Heart right ventricle (tissue), 16 donors: ENCODE measurements at regions not wholly inside any gene's neighbourhood (a gene's known extent, or its start where the extent isn't known, plus 50 kb on each side); places are given as distances from the start of the nearest gene placed in this dataset.

Experiments used
- ATAC-seq, 8 donors: fragments of 200-7000 bp; cut with Tn5 transposase; one replicate each; pipeline ENCODE4 v1.9.1; 2020; ENCODE audit warnings: mild to moderate bottlenecking in 8 of 8, moderate library complexity in 8 of 8, moderate number of reproducible peaks in 1 of 8
- DNase-seq, 2 donors: peaks; one replicate each; pipeline ENCODE4 v3.0.0-alpha.2; 2020
- H3K27ac ChIP-seq, 10 donors: fragments of 200-600 bp; sonication (generic) in 2 of 10; one replicate each; pipeline versions ENCODE4 v1.5.0 to v1.8.0; 2020 to 2022; ENCODE audit warnings: mild to moderate bottlenecking in 3 of 10
- H3K27me3 ChIP-seq, 7 donors: fragments of 200-600 bp; one replicate each; pipeline ENCODE4 v1.8.0; 2021 to 2022; ENCODE audit warnings: mild to moderate bottlenecking in 2 of 7
- H3K36me3 ChIP-seq, 9 donors: fragments of 200-600 bp; sonication (generic) in 1 of 9; one replicate each; pipeline versions ENCODE4 v1.5.0 to v1.8.0; 2020 to 2022; ENCODE audit warnings: mild to moderate bottlenecking in 2 of 9
- H3K4me1 ChIP-seq, 9 donors: fragments of 200-600 bp; sonication (generic) in 1 of 9; one replicate each; pipeline versions ENCODE4 v1.5.0 to v1.8.0; 2020 to 2022; ENCODE audit warnings: mild to moderate bottlenecking in 4 of 9
- H3K4me3 ChIP-seq, 10 donors: fragments of 200-600 bp; sonication (generic) in 2 of 10; one replicate each; pipeline versions ENCODE4 v1.5.0 to v1.8.0; 2020 to 2022; ENCODE audit warnings: mild to moderate bottlenecking in 7 of 10, moderate library complexity in 2 of 10
- H3K9me3 ChIP-seq, 11 donors: fragments of 200-600 bp in 10 of 11; sonication (generic) in 2 of 11; one replicate each; pipeline versions ENCODE4 v1.5.0 to v1.8.0; 2013 to 2022; ENCODE audit warnings: mild to moderate bottlenecking in 2 of 11, control low read depth in 1 of 11, moderate library complexity in 1 of 11
- WGBS, 2 donors: extraction: QIAGEN DNeasy Blood & Tissue Kit; methylation state at CpG; one replicate each; pipeline ENCODE4 v1.1.7; 2013; ENCODE audit warnings: inconsistent platforms in 1 of 2; 5-methylcytosine and 5-hydroxymethylcytosine counted together
- intact Hi-C, 10 donors: fragments of 100-400 bp; cut with DNase I; formaldehyde crosslinking; loops; one replicate each; pipeline versions ENCODE4 v1.11.1 to v1.14.2; 2022
- TF ChIP-seq, protein P1 (sequence below), 9 donors: fragments of 200-600 bp; sonication (generic) in 2 of 9; IDR thresholded peaks; one replicate each; pipeline versions ENCODE4 v1.5.0 to v1.8.0; 2021 to 2022; ENCODE audit warnings: antibody characterized with exemption in 9 of 9, mild to moderate bottlenecking in 5 of 9, moderate library complexity in 1 of 9
- donor health status: Arrhythmogenic right ventricular cardiomyopathy.
- donor health status: ischemic (EF 13 %, LVEDD 7.1; RV severe dilation, severe dysfunction).
- donor health status: healthy with polysubstance abuse.
- donor health status: DM: no; HTN: yes; CAD: no.
- donor health status: DM: no; HTN: no; CAD: no.
- donor health status: ischemic (EF 25% LVEDD 6.9; RV normal size, moderate dysfunction).
- donor health status: ischemic (EF 25% LVEDD 5.7; RV mildly dilated, moderate dysfunction).
- donor health status: healthy.
- donor health status: DM: yes; HTN: yes; CAD: no.
- donor health status: Ischemic cardiomyopathy.
- donor health status: ischemic (EF 35%, LVEDD 5.7; RV mildly dilated, moderate dysfunction).
- donor health status: nonischemic (EF 11% LVEDD 7.7; RV severe dilation, severe dysfunction).
- donor health status: DM: yes; HTN: yes; CAD: no.
- donor health status: PGD.
- donor health status: ischemic (EF 29% LVEDD 5.4; RV normal size, mild dysfunction).
- donor health status: nonischemic (EF 23%, LVEDD 6.1; RV moderate dilation, normal function).

GRCh38 chr11:70869054-70869453 is 383.3 kb downstream of the SHANK2 start:
- no peak overlapping the region for H3K4me3 ChIP-seq
- 84 to 88% methylated on average over 10 of the region's 10 CpGs for WGBS, 2 donors
- H3K36me3 ChIP-seq, result no peaks in the 10 kb centered on the region
- TF ChIP-seq, protein P1, sequence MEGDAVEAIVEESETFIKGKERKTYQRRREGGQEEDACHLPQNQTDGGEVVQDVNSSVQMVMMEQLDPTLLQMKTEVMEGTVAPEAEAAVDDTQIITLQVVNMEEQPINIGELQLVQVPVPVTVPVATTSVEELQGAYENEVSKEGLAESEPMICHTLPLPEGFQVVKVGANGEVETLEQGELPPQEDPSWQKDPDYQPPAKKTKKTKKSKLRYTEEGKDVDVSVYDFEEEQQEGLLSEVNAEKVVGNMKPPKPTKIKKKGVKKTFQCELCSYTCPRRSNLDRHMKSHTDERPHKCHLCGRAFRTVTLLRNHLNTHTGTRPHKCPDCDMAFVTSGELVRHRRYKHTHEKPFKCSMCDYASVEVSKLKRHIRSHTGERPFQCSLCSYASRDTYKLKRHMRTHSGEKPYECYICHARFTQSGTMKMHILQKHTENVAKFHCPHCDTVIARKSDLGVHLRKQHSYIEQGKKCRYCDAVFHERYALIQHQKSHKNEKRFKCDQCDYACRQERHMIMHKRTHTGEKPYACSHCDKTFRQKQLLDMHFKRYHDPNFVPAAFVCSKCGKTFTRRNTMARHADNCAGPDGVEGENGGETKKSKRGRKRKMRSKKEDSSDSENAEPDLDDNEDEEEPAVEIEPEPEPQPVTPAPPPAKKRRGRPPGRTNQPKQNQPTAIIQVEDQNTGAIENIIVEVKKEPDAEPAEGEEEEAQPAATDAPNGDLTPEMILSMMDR (IDR thresholded peaks at IDR 0.05), result no peak
- peaks cover 0 to 6% (median 0%) of the 10 kb centered on the region in 9 donors for H3K4me1 ChIP-seq
- no peak overlapping the region for H3K27ac ChIP-seq
- H3K27me3 ChIP-seq, result peaks cover 0 to 69% (median 44%) of the 10 kb centered on the region in 7 donors
- no peaks in the 10 kb centered on the region for H3K9me3 ChIP-seq
- intact Hi-C loops, result no loop called here
- no peak for DNase-seq
- ATAC-seq, result no peak

DNA sequence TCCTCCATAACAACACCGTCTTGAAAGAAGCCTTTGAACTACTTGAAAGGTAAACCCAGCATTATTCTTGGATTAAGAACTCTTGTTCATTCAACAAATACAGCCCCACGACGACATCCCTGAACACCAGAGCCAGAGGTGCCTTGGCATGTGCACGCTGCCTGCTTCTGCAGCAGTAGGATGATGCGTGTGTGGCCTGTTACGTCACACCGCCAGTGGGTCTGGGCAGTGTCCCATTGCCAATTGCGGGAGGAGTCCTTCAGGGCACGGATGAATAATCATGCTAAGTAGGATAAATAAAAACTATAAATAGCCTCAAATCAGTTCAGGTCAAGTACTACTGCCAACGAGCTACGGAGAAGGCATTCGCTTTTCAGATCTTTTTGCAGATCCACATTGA is 380.5 kb downstream of the SHANK2 start:
- Histone ChIP-seq H3K27ac (no peak overlapping the region), H3K4me1 (peaks cover 0 to 6% (median 0%) of the 10 kb centered on the region in 9 donors), H3K36me3 (no peaks in the 10 kb centered on the region), H3K9me3 (no peaks in the 10 kb centered on the region), H3K4me3 (no peak overlapping the region), H3K27me3 (peaks cover 0 to 61% (median 29%) of the 10 kb centered on the region in 7 donors)
- TF ChIP-seq, protein P1 (IDR thresholded peaks at IDR 0.05), result no peak
- 68 to 71% methylated on average over 12 of the region's 12 CpGs for WGBS, 2 donors
- ATAC-seq, result peak in 2 of 8 donors; percentile 52 to 77
- intact Hi-C loops, result no loop called here
- no peak for DNase-seq

DNA sequence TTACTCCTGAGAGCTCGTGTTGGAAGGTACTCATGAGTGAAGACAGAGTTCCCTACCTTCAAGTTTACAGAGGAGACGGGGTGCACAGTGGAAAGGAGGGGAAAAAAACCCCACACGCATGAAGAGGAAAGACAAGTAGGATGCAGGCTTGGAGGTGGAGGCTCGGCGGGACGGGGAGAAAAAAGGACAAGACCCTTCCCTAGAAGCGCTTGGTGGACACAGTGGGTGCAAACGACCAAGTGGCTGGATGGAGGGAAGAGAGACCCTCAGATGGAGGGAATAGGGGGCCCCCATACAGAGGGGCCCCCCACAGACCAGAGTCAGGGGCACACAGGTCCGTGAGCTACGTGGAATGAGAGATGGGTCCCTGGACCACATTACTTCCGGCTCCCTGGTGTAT is 380.1 kb downstream of the SHANK2 start:
- no peak for ATAC-seq
- Histone ChIP-seq H3K36me3 (no peaks in the 10 kb centered on the region), H3K9me3 (no peaks in the 10 kb centered on the region), H3K4me3 (no peak overlapping the region), H3K4me1 (peaks cover 0 to 6% (median 0%) of the 10 kb centered on the region in 9 donors), H3K27ac (no peak overlapping the region), H3K27me3 (peaks cover 0 to 61% (median 29%) of the 10 kb centered on the region in 7 donors)
- intact Hi-C loops, result no loop called here
- WGBS, 2 donors, result 82 to 85% methylated on average over 11 of the region's 11 CpGs
- no peak for DNase-seq
- TF ChIP-seq, protein P1 (IDR thresholded peaks at IDR 0.05), result no peak

- peaks cover 0 to 6% (median 0%) of the 10 kb centered on the region in 9 donors for H3K4me1 ChIP-seq
- TF ChIP-seq, protein P1 (IDR thresholded peaks at IDR 0.05), result no peak
- WGBS, 2 donors, result 48 to 53% methylated on average over 14 of the region's 14 CpGs
- H3K9me3 ChIP-seq, result no peaks in the 10 kb centered on the region
- peaks cover 0 to 60% (median 25%) of the 10 kb centered on the region in 7 donors for H3K27me3 ChIP-seq
- no peak for ATAC-seq
- no peak overlapping the region for H3K27ac ChIP-seq
- intact Hi-C loops, result no loop called here
- H3K4me3 ChIP-seq, result no peak overlapping the region
- no peaks in the 10 kb centered on the region for H3K36me3 ChIP-seq
- DNase-seq, result no peak
Measured at GRCh38 chr11:70872955-70873735, 379.2 kb downstream of the SHANK2 start.
